Stimulated activated effector memory CD8-positive, alpha-beta T cell treated with anti-CD3 and anti-CD28 coated beads, Interleukin-12 subunit alpha, Interleukin-12 subunit beta, amount 100 ng/mL, for 72 hours (primary cell): ENCODE measurements at regions not wholly inside any gene's neighbourhood (a gene's known extent, or its start where the extent isn't known, plus 50 kb on each side); places are given as distances from the start of the nearest gene placed in this dataset.

Experiments
- ATAC-seq: fragments of 150-1000 bp; cut with Tn5 transposase; 2 replicates; pipeline ENCODE4 v1.10.0; 2021
- DNase-seq, 2 donors: peaks; one replicate each; pipeline ENCODE4 v3.0.0; 2021 to 2022; ENCODE audit warnings: low spot score in 2 of 2
- H3K27ac Mint-ChIP-seq: one replicate; pipeline ENCODE4 v1.8.0; 2022; ENCODE audit warnings: mild to moderate bottlenecking, mixed read lengths
- H3K36me3 Mint-ChIP-seq: one replicate; pipeline ENCODE4 v1.8.0; 2022; ENCODE audit warnings: mild to moderate bottlenecking, mixed read lengths
- H3K4me1 Mint-ChIP-seq: one replicate; pipeline ENCODE4 v1.8.0; 2022; ENCODE audit warnings: mixed read lengths
- H3K4me3 Mint-ChIP-seq: one replicate; pipeline ENCODE4 v1.8.0; 2022; ENCODE audit warnings: mild to moderate bottlenecking, mixed read lengths
- H3K9me3 Mint-ChIP-seq: one replicate; pipeline ENCODE4 v1.8.0; 2022; ENCODE audit warnings: mixed read lengths

GRCh38 chr1:68378296-68379084 lies 71.3 kb downstream of the RPE65 start:
- H3K36me3 Mint-ChIP-seq: no peaks in the 10 kb centered on the region
- no peak overlapping the region for H3K27ac Mint-ChIP-seq
- H3K4me1 Mint-ChIP-seq: no peaks in the 10 kb centered on the region
- no peak overlapping the region for H3K4me3 Mint-ChIP-seq
- no peak for DNase-seq
- peaks cover 2% of the 10 kb centered on the region for H3K9me3 Mint-ChIP-seq
- ATAC-seq: no peak

- H3K4me1 Mint-ChIP-seq: no peaks in the 10 kb centered on the region
- ATAC-seq: no peak
- H3K27ac Mint-ChIP-seq: no peak overlapping the region
- DNase-seq: no peak
- no peaks in the 10 kb centered on the region for H3K36me3 Mint-ChIP-seq
- no peak overlapping the region for H3K4me3 Mint-ChIP-seq
- peaks cover 2% of the 10 kb centered on the region for H3K9me3 Mint-ChIP-seq
These were observed 72.7 kb downstream of the RPE65 start for GRCh38 chr1:68377098-68377497.

DNA sequence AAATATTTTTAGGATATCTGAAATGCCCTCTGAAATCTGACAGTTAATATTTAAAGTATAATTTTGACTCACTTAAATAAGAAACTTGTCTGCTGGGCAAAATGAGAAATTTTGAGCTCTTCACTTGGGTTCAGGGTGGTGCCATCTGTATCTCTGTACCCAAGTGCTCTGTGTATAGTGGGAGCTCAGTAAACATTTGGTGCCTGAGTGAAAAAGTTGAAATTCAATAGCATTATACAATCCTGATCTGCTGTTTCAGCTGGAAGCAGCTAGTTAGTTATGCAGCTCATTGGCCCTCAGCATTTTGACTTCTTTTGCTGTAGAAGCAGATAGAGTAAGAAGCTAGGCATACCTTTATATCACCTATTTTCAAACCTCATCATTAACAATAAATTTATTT lies 73.3 kb downstream of the RPE65 start:
- DNase-seq (no peak), ATAC-seq (no peak)
- no peak overlapping the region for H3K27ac Mint-ChIP-seq
- peaks cover 2% of the 10 kb centered on the region for H3K9me3 Mint-ChIP-seq
- no peaks in the 10 kb centered on the region for H3K4me1 Mint-ChIP-seq
- H3K36me3 Mint-ChIP-seq: no peaks in the 10 kb centered on the region
- no peak overlapping the region for H3K4me3 Mint-ChIP-seq

DNA sequence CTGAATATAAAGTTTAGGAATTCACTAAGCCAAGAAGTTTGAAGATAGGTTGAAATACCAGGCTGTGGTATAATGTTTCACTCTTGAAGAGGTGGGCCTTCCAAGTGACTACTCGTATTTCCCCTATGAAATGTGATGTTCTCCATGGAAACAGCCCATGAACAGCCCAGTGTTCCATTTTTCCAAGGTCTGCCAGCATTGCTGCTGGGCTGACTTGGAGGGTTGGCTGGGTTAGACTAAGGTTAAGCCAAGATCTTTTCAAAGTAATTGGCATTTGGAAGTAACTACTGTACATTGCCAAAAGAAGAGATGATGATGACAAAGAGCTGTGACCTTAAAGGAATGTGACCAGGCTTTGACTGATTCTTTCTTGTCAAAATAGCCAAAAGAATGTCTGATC lies 73.8 kb downstream of the RPE65 start:
- DNase-seq (no peak), ATAC-seq (no peak)
- Mint-ChIP-seq H3K36me3 (no peaks in the 10 kb centered on the region), H3K27ac (no peak overlapping the region), H3K4me3 (no peak overlapping the region), H3K4me1 (no peaks in the 10 kb centered on the region), H3K9me3 (peaks cover 2% of the 10 kb centered on the region)

DNA sequence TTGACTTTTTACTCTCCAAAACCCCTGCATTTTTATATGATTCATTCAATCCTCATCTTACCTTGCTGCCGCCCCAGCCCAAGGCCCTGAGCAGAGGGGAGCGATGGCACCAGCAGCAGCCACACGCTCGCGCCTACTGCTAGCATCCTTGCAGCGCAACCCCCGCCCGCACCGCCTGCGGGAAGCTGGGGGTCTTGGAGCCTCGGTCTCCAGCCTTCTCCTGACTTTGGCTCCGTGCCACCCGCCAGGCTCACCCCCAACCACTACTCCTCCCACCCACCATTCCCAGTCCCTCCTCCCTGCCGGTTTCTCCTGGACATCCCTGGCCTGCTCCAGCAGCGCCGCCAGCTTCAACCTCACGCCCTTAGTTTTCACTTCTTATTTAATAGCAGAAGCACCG lies 76.6 kb downstream of the RPE65 start:
- ATAC-seq (no peak), DNase-seq (no peak)
- H3K4me3 Mint-ChIP-seq: no peak overlapping the region
- no peaks in the 10 kb centered on the region for H3K4me1 Mint-ChIP-seq
- H3K27ac Mint-ChIP-seq: no peak overlapping the region
- no peaks in the 10 kb centered on the region for H3K36me3 Mint-ChIP-seq
- H3K9me3 Mint-ChIP-seq: no peaks in the 10 kb centered on the region

- Mint-ChIP-seq H3K9me3 (no peaks in the 10 kb centered on the region), H3K27ac (no peak overlapping the region)
These were observed 77.3 kb downstream of the RPE65 start for GRCh38 chr1:68372487-68372886.

GRCh38 chr1:68370101-68370915 lies 79.4 kb downstream of the RPE65 start:
- Mint-ChIP-seq H3K27ac (no peak overlapping the region), H3K9me3 (no peaks in the 10 kb centered on the region), H3K4me3 (no peak overlapping the region), H3K4me1 (no peaks in the 10 kb centered on the region), H3K36me3 (no peaks in the 10 kb centered on the region)
- ATAC-seq: no peak
- DNase-seq: no peak

More at GRCh38 chr1:68372487-68372886, 77.3 kb downstream of the RPE65 start:
- H3K4me3 Mint-ChIP-seq: no peak overlapping the region
- DNase-seq (no peak), ATAC-seq (no peak)
- no peaks in the 10 kb centered on the region for H3K36me3 Mint-ChIP-seq
- H3K4me1 Mint-ChIP-seq: no peaks in the 10 kb centered on the region

GRCh38 chr1:68366572-68366971 lies 83.2 kb downstream of the RPE65 start:
- no peaks in the 10 kb centered on the region for H3K36me3 Mint-ChIP-seq
- no peak for ATAC-seq

DNA sequence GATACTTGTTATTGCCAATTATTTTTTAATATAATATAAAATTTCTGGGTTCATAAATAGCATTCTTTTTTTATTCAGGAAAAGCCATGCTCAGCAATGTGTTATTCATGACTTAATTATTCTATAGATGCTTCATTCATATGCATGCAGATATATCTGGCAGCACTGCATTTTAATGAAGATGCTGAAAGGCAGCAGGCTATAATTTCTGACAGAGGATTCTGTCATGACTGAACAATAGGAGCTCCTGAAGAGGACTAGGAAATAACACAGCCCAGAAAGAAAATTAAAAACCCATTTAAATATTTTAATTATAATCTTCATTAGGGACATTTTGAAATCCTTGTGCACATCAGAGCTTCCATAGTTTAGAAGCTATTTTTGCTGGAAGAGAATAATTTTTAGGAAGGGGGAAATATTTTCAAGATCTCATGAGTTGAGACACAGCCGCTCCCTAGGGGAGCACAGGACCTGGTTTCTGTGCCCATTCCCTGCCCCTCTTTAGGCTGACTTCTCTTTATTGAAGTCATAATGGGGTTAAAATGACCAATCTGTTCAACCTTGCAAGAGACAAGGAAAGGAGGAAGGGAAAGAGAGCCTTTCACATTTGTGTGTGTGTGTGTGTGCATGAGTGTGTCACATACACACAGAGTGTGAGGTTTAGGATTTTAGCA lies 83.9 kb downstream of the RPE65 start:
- no peak overlapping the region for H3K27ac Mint-ChIP-seq
- H3K4me3 Mint-ChIP-seq: no peak overlapping the region
- no peaks in the 10 kb centered on the region for H3K4me1 Mint-ChIP-seq
- ATAC-seq (no peak), DNase-seq (no peak)
- H3K36me3 Mint-ChIP-seq: no peaks in the 10 kb centered on the region
- peaks cover 4% of the 10 kb centered on the region for H3K9me3 Mint-ChIP-seq

More at GRCh38 chr1:68366572-68366971, 83.2 kb downstream of the RPE65 start:
- peaks cover 4% of the 10 kb centered on the region for H3K9me3 Mint-ChIP-seq
- no peak for DNase-seq
- no peak overlapping the region for H3K27ac Mint-ChIP-seq
- no peak overlapping the region for H3K4me3 Mint-ChIP-seq
- H3K4me1 Mint-ChIP-seq: no peaks in the 10 kb centered on the region

GRCh38 chr1:68363339-68363738 lies 86.4 kb downstream of the RPE65 start:
- no peaks in the 10 kb centered on the region for H3K4me1 Mint-ChIP-seq
- no peak overlapping the region for H3K27ac Mint-ChIP-seq
- no peak overlapping the region for H3K4me3 Mint-ChIP-seq
- ATAC-seq: no peak
- no peak for DNase-seq
- H3K9me3 Mint-ChIP-seq: peaks cover 6% of the 10 kb centered on the region
- H3K36me3 Mint-ChIP-seq: no peaks in the 10 kb centered on the region

GRCh38 chr1:68361346-68361910 lies 88.3 kb downstream of the RPE65 start:
- no peak overlapping the region for H3K27ac Mint-ChIP-seq
- H3K4me3 Mint-ChIP-seq: no peak overlapping the region
- H3K4me1 Mint-ChIP-seq: no peaks in the 10 kb centered on the region
- DNase-seq: no peak
- H3K36me3 Mint-ChIP-seq: no peaks in the 10 kb centered on the region
- no peak for ATAC-seq
- H3K9me3 Mint-ChIP-seq: peaks cover 9% of the 10 kb centered on the region

- Mint-ChIP-seq H3K4me3 (no peak overlapping the region), H3K9me3 (peaks cover 9% of the 10 kb centered on the region), H3K4me1 (no peaks in the 10 kb centered on the region), H3K27ac (no peak overlapping the region), H3K36me3 (no peaks in the 10 kb centered on the region)
- ATAC-seq (no peak), DNase-seq (no peak)
These were observed 90.7 kb downstream of the RPE65 start for GRCh38 chr1:68359045-68359444.

DNA sequence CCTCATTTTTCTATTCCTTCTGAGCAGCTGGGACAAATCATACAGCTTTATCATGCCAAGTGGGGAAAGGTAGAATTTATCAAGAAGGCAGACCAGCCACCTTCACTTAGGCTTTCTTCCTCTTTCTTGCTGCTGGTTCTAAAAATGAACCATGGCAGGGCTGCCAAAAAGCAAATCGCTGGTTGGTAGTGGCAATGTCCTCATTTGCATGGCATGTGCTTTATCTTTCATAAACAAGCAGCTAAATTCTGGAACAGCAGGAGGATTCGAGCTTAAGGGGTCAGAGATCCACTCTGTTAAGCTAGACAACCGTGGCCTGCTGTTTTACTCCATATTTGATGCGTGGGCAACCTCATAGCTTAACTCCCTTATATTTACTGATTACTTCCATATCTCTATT lies 91.3 kb downstream of the RPE65 start:
- Mint-ChIP-seq H3K9me3 (peaks cover 6% of the 10 kb centered on the region), H3K36me3 (no peaks in the 10 kb centered on the region), H3K4me3 (no peak overlapping the region), H3K4me1 (no peaks in the 10 kb centered on the region), H3K27ac (no peak overlapping the region)
- ATAC-seq (no peak), DNase-seq (no peak)

- DNase-seq (no peak), ATAC-seq (no peak)
- H3K9me3 Mint-ChIP-seq: peaks cover 9% of the 10 kb centered on the region
- H3K4me1 Mint-ChIP-seq: no peaks in the 10 kb centered on the region
- no peak overlapping the region for H3K27ac Mint-ChIP-seq
- H3K36me3 Mint-ChIP-seq: no peaks in the 10 kb centered on the region
- H3K4me3 Mint-ChIP-seq: no peak overlapping the region
These were observed 94.1 kb downstream of the RPE65 start for GRCh38 chr1:68355614-68356013.

- DNase-seq (no peak), ATAC-seq (no peak)
- Mint-ChIP-seq H3K9me3 (peaks cover 6% of the 10 kb centered on the region), H3K4me1 (no peaks in the 10 kb centered on the region), H3K36me3 (no peaks in the 10 kb centered on the region), H3K4me3 (no peak overlapping the region), H3K27ac (no peak overlapping the region)
These were observed 97.6 kb downstream of the RPE65 start for GRCh38 chr1:68352202-68352601.
